IPS-20b (cell line): ENCODE measurements at regions not wholly inside any gene's neighbourhood (a gene's known extent, or its start where the extent isn't known, plus 50 kb on each side); places are given as distances from the start of the nearest gene placed in this dataset.

Experiments
- H3K27ac ChIP-seq: one replicate; pipeline ENCODE4 v1.5.1; 2013; ENCODE audit warnings: low read length
- H3K27me3 ChIP-seq: 2 replicates; pipeline ENCODE4 v1.6.1; 2013; ENCODE audit warnings: mild to moderate bottlenecking, low read length, inconsistent platforms; ENCODE audit not compliant: insufficient read depth
- H3K36me3 ChIP-seq: 2 replicates; pipeline ENCODE4 v1.6.1; 2013; ENCODE audit warnings: low read depth, mild to moderate bottlenecking, inconsistent platforms, low read length, moderate library complexity; ENCODE audit not compliant: insufficient read depth
- H3K4me1 ChIP-seq: 2 replicates; pipeline ENCODE4 v1.6.1; 2013; ENCODE audit warnings: mild to moderate bottlenecking, control low read depth, inconsistent platforms, low read length, moderate library complexity; ENCODE audit not compliant: insufficient read depth
- H3K4me3 ChIP-seq: 2 replicates; pipeline ENCODE4 v1.5.1; 2013; ENCODE audit warnings: mild to moderate bottlenecking, low read length, inconsistent platforms
- H3K9ac ChIP-seq: 2 replicates; pipeline ENCODE4 v1.6.1; 2013; ENCODE audit warnings: low read depth, mild to moderate bottlenecking, inconsistent platforms, low read length, moderate library complexity
- H3K9me3 ChIP-seq: 2 replicates; pipeline ENCODE4 v1.6.1; 2013; ENCODE audit warnings: mild to moderate bottlenecking, low read depth, low read length, inconsistent platforms; ENCODE audit not compliant: insufficient read depth

DNA sequence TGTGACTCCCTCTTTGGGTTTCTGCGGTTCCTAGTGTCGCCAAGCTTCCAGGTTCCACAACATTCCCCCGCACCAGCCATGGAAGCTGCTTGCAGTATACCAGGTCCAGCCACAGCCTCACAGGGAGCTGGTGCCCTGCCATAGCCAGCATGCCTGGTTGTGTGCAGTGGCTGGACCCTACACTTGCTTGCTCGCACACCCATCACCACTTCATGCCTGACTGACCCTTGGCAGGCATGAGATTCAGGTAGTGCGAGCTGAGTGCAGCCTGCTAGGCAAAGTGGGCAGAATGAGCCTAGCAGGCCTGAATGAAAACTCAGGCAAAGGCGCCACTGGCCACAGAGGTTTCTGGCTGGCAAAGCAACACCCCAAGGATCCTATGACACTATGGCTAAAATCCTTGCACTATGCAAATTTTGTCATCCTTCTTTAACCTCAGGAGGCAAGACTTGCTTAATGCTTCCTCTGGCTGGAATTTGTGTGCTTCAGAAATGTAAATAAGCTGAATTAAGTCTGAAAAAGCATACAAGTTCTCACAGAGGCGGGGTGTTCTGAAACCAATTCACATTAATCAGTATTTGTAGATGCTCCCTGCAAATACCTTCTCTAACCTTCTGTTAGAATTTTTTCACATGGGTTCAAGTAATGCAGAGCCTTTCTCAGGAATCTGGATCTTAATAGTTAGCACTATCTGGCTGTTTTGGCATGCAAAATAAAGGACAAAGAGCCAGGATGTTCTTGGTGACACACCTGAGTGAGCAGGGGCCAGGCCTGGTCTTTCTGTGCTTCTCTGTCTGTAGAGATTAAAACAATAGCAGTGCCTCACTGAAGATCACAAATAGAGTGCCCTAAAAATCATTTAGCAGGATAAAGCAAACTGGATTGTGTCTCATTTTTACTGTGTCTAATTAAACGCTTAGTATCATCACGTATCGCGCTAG, 256.9 kb downstream of the GPATCH2 start:
- Histone ChIP-seq H3K36me3 (no peaks in the 10 kb centered on the region), H3K27me3 (peaks cover 32% of the 10 kb centered on the region; the same call in 1 of the 2 replicates), H3K4me1 (peaks cover 16% of the 10 kb centered on the region), H3K9me3 (peaks cover 12% of the 10 kb centered on the region), H3K4me3 (no peak overlapping the region), H3K9ac (no peak overlapping the region), H3K27ac (no peak overlapping the region)

DNA sequence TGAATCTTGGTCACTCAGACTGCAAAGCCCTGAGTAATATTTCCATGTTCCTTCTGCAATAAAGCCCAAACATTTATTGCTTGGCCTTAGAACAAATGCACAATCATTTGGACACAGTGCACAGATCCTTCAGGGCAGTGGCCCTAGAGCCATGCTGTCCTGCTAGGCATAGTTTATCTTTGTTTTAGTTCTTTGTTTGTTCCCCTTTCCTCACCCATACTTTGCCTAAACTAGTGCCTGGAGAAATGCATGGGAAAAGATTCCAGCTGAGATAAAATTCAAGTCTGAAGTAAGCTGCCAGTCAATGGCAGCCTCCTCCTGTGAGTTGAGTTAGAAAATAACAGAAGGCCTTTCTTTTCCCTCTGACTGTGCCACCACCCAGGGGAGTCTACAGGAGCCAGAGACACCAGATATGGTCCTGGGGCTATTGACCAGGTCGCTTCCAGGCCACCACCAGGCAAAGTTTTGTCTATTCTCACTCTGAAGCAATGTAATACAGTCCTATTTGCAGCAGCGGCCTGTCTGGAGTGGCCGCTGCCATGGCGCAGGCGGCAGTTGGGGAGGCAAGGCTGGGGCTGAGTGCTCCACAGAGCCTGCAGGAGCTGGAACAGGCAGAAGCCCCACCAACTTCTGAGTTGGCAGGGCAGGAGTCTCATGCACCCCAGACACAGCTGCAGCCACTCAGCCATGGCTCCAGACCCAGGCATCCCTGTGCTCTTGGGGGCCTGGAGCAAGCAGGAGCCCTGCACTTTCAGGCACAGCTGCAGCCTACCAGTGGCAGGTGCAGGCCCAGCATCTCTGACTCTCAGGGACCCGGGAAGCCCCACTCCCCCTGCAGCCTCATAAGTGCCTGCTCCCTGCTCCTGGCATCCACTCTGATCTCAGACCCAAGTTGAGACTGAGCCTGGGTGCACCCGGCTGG, 258.6 kb downstream of the GPATCH2 start:
- no peaks in the 10 kb centered on the region for H3K36me3 ChIP-seq
- peaks cover 37% of the 10 kb centered on the region; the same call in 1 of the 2 replicates for H3K27me3 ChIP-seq
- no peak overlapping the region for H3K9ac ChIP-seq
- no peak overlapping the region for H3K27ac ChIP-seq
- no peak overlapping the region for H3K4me3 ChIP-seq
- peaks cover 1% of the 10 kb centered on the region; the same call in 1 of the 2 replicates for H3K9me3 ChIP-seq
- peaks cover 17% of the 10 kb centered on the region for H3K4me1 ChIP-seq

DNA sequence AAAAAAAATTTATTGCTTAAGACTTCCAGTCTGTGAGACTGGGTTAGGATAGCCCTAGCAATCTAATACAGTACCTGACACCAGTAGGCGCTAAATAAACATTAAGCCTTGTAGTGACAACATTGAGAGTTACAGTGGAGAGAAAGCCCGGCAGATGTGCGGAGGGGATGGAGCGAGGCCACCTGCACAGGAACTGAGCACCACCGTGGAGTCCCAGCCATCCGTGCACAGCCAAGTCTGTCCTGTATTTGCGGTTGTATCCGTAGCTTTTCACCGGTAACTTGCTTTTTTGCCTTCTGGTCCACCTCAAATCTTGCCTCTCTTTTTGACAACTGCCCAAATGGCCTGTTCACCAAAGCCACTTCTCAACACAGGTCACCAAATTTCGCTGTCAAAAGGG, 260.1 kb downstream of the GPATCH2 start:
- H3K36me3 ChIP-seq = no peaks in the 10 kb centered on the region
- H3K9me3 ChIP-seq = no peaks in the 10 kb centered on the region; the same call in 1 of the 2 replicates
- no peak overlapping the region for H3K9ac ChIP-seq
- H3K27ac ChIP-seq = no peak overlapping the region
- peaks cover 37% of the 10 kb centered on the region; the same call in 1 of the 2 replicates for H3K27me3 ChIP-seq
- H3K4me1 ChIP-seq = peaks cover 17% of the 10 kb centered on the region
- H3K4me3 ChIP-seq = no peak overlapping the region

DNA sequence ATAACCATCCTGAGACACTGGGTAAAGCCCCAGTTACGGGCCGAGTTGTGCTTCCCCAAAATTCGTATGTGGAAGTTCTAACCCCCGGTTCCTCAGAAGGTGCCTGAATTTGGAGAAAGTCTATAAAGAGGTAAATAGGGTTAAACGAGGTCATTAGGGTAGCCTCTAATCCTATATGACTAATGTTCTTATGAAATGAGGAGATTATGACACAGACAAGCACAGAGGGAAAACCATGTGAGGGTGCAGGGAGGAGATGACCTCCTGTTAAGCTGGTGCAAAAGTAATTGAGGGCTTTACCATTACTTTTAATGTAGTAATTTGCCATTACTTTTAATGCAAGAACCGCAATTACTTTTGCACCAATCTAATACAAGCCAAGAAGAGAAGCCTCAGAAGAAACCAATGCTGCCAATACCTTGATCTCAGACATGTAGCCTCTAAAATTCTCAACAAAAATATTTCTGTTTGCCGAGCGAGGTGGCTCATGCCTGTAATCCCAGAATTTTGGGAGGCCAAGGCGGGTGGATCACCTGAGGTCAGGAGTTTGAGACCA, 260.8 kb downstream of the GPATCH2 start:
- no peaks in the 10 kb centered on the region for H3K36me3 ChIP-seq
- no peak overlapping the region for H3K27ac ChIP-seq
- peaks cover 37% of the 10 kb centered on the region; the same call in 1 of the 2 replicates for H3K27me3 ChIP-seq
- no peak overlapping the region for H3K4me3 ChIP-seq
- H3K4me1 ChIP-seq = peaks cover 17% of the 10 kb centered on the region
- H3K9ac ChIP-seq = no peak overlapping the region
- H3K9me3 ChIP-seq = no peaks in the 10 kb centered on the region; the same call in 1 of the 2 replicates

DNA sequence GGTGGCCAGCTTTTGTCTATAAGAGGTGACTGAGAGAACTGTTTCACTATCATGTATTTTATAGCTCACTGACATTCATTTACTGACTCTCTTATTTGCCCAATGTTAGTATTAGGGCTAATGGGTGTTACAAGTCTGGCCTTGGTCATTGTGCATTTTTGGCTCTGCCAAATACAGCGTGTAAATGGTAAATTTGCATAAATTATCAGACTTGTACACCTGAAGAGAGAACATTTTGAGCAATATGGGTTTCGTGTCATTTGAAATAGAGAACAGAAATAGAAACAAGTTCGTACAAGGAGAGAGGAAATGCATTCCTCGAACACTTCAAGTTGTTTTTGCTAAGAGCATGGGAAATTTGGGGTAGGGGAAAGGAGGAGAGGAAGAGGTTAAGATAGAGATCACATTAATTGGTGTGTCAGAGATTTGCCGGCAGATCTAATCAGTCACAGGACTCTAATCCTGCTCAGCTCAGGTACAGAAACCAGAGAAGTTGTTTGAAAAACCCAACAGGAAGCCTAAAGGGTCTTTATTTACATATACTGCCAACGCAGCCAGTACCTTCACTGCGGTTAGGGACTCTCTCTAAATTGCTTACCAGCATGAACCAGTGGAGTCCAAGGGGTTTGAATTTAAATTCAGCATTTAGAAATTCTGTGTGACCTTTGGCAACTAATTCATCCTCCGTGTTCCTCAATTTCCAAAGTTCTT, 261.5 kb downstream of the GPATCH2 start:
- Histone ChIP-seq H3K9ac (no peak overlapping the region), H3K27ac (no peak overlapping the region), H3K4me1 (peaks cover 12% of the 10 kb centered on the region)

DNA sequence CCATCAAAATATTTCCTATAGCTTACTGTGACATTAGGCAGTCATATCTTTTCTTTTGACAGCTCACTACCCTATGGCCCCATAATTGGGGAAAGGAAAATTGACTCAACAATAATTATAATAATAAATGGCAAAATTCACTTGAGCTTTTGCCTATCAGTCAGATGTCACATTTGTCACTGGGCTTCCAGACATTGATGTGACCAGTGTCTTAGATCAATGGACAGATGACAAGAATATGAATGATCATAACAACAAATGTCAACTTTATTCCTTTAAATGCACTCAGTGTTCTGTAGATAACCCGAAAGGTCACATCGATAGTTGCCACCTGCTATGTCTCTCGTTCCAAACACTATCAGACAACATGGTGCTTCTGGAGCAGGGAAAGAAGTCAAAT, 266.7 kb downstream of the GPATCH2 start:
- no peaks in the 10 kb centered on the region for H3K9me3 ChIP-seq
- no peak overlapping the region for H3K9ac ChIP-seq
- H3K36me3 ChIP-seq = no peaks in the 10 kb centered on the region
- H3K27me3 ChIP-seq = peaks cover 12% of the 10 kb centered on the region; the same call in 1 of the 2 replicates
- no peak overlapping the region for H3K27ac ChIP-seq
- H3K4me1 ChIP-seq = peaks cover 3% of the 10 kb centered on the region; the same call in 1 of the 2 replicates
- no peak overlapping the region for H3K4me3 ChIP-seq

More for the DNA sequence above, 261.5 kb downstream of the GPATCH2 start:
- H3K27me3 ChIP-seq = peaks cover 37% of the 10 kb centered on the region; the same call in 1 of the 2 replicates
- no peaks in the 10 kb centered on the region for H3K36me3 ChIP-seq
- no peaks in the 10 kb centered on the region; the same call in 1 of the 2 replicates for H3K9me3 ChIP-seq
- peak overlapping the region; percentile 33; the same call in 1 of the 2 replicates for H3K4me3 ChIP-seq

DNA sequence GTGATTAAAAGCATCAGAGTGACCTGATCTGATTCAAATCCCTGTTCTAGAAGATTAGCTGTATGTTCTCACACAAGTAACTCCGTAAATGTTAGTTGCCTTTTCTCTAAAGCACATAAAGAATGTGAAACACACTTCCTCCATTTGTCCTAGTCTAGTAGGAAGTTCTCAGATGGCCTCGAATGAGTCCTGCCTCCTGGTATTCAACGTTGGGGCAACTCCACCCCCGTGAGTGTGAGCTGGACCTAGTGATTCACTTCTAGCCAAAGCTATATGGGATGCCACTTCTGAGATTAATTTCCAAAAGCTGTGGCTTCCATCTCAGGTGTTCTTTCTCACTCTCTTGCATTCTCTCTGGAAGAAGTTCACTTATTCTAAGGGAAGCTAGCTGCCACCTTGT, 267.6 kb downstream of the GPATCH2 start:
- no peaks in the 10 kb centered on the region for H3K4me1 ChIP-seq
- no peaks in the 10 kb centered on the region for H3K9me3 ChIP-seq
- H3K9ac ChIP-seq = no peak overlapping the region

DNA sequence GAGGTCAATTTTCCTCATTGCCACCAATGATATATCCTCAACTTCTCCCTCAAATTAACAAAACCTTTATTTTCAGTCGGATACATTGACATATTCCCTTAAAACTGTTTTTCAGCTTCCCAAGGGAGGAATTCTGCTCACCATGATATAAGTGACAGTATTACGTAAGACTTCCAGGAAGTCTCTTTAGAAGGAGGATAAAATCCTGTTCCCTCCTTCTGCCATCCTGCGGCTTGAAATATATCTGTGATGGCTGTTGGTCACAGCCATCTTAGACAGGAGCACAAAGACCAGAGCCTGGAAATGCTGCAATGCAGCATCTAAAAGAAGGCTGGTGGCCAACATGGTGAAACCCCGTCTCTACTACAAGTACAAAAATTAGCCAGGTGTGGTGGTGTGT, 270.4 kb downstream of the GPATCH2 start:
- Histone ChIP-seq H3K4me3 (no peak overlapping the region), H3K27ac (no peak overlapping the region), H3K4me1 (no peaks in the 10 kb centered on the region), H3K36me3 (no peaks in the 10 kb centered on the region), H3K27me3 (no peaks in the 10 kb centered on the region), H3K9ac (no peak overlapping the region), H3K9me3 (no peaks in the 10 kb centered on the region)

More for the DNA sequence above, 267.6 kb downstream of the GPATCH2 start:
- H3K4me3 ChIP-seq = no peak overlapping the region
- H3K27me3 ChIP-seq = peaks cover 3% of the 10 kb centered on the region; the same call in 1 of the 2 replicates
- no peak overlapping the region for H3K27ac ChIP-seq
- H3K36me3 ChIP-seq = no peaks in the 10 kb centered on the region

DNA sequence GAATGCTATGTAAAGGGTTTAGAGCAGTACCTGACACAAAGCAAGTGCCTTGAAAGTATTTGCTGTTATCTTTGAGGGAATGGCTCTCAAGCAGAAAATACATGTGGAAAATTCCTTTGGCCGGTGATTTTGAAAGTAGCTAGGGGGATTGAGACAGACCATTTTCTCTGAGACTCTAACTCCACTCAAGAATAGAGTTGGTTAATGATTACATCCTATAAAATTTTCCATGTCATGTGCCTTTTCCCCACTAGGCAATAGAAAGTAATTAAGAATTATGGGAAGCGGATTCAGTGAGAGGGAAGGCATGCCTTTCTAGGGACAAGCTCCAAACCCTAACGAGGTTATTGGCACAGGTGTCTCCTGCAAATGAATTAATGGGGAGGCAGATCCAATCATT, 276.0 kb downstream of the GPATCH2 start:
- H3K4me1 ChIP-seq = no peaks in the 10 kb centered on the region
- H3K27ac ChIP-seq = no peak overlapping the region
- H3K9ac ChIP-seq = no peak overlapping the region
- no peaks in the 10 kb centered on the region for H3K27me3 ChIP-seq
- H3K9me3 ChIP-seq = no peaks in the 10 kb centered on the region
- no peaks in the 10 kb centered on the region for H3K36me3 ChIP-seq
- H3K4me3 ChIP-seq = no peak overlapping the region

DNA sequence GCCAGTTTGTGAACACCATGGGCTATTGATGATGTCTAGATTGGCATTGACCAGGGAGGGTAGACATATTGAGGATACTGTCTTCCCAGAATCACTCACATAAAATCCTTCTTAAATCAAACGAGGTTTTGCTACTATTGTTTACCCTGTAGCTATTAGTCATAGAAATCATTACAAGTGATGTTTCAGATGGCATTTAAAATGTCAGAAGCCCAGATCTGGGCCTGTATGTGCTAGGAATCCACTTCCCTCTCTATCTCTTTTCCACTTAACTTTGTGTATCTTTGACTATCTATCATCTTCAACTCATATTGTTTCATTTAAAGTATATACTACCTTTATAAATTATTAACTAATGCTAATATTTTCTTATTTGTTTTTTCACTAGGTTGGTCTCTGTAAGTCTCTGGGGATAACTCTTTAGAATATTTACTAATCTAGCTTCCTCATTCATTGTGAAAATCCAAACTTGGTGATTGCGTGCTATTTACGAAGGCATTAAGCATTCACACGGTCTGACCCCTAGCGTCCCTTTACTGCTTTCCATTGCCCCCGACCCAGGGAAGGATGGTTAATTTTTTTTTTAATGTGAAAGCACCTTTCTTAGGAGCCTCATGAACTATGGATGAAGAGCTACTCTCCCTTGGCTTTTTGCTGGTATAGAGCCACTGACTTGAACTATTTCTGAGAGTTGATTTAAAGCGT, 281.8 kb downstream of the GPATCH2 start:
- H3K36me3 ChIP-seq = no peaks in the 10 kb centered on the region
- H3K4me1 ChIP-seq = no peaks in the 10 kb centered on the region; the same call in 1 of the 2 replicates
- no peaks in the 10 kb centered on the region for H3K9me3 ChIP-seq
- no peak overlapping the region for H3K27ac ChIP-seq
- H3K4me3 ChIP-seq = no peak overlapping the region
- H3K9ac ChIP-seq = no peak overlapping the region
- no peaks in the 10 kb centered on the region for H3K27me3 ChIP-seq
